SK-N-SH (cell line): ENCODE measurements at regions not wholly inside any gene's neighbourhood (a gene's known extent, or its start where the extent isn't known, plus 50 kb on each side); places are given as distances from the start of the nearest gene placed in this dataset.

Experiments
- CTCF ChIA-PET: fragments of 300-600, 350-600 bp; formaldehyde crosslinking; extraction: SDS; loops from one replicate; lab custom pipeline; 2021; lab: Yijun Ruan, JAX
- POLR2A ChIA-PET: fragments of 350-600 bp; sonication (Branson Sonifier 250); formaldehyde crosslinking; extraction: SDS; loops from one replicate; lab custom pipeline; 2020; ENCODE audit warnings: antibody characterized with exemption, inconsistent platforms; lab: Yijun Ruan, JAX
- DNase-seq: peaks from one replicate; pipeline ENCODE4 v3.0.0; 2012
- H2AFZ ChIP-seq: fragments of 200-600 bp; sonication (generic); 2 replicates; pipeline ENCODE4 v1.8.1; 2016; ENCODE audit warnings: antibody characterized with exemption, mild to moderate bottlenecking, low read depth
- H3F3A ChIP-seq: fragments of 200-600 bp; sonication (generic); replicated peaks from 2 replicates; pipeline ENCODE3; 2016; ENCODE audit warnings: antibody characterized with exemption, mild to moderate bottlenecking; ENCODE audit not compliant: insufficient read depth
- H3K27ac ChIP-seq, 2 experiments: fragments of 200-500 bp in 1 of 2; fragments of 200-600 bp in 1 of 2; sonication (Bioruptor generic) in 1 of 2; sonication (generic), shearing (Covaris generic) in 1 of 2; 2 replicates each; pipeline versions ENCODE4 v1.5.1 to v1.6.1; 2014 to 2016; ENCODE audit warnings: low read depth in 2 of 2, inconsistent platforms in 1 of 2, low read length in 1 of 2, mild to moderate bottlenecking in 1 of 2, mixed read lengths in 1 of 2
- H3K27me3 ChIP-seq: fragments of 200-600 bp; sonication (generic), shearing (Covaris generic); 2 replicates; pipeline ENCODE4 v1.6.1; 2016; ENCODE audit warnings: mixed run types; ENCODE audit not compliant: insufficient read depth
- H3K36me3 ChIP-seq, 2 experiments: fragments of 200-500 bp in 1 of 2; fragments of 200-600 bp in 1 of 2; sonication (Bioruptor generic) in 1 of 2; sonication (generic) in 1 of 2; replicated peaks in 1 of 2; 2 replicates each; pipeline versions ENCODE3 to v1.5.1; 2014 to 2016; ENCODE audit warnings: low read length in 1 of 2, mild to moderate bottlenecking in 1 of 2; ENCODE audit not compliant: insufficient read depth in 2 of 2, control insufficient read depth in 1 of 2
- H3K4me1 ChIP-seq, 2 experiments: fragments of 200-500 bp in 1 of 2; fragments of 200-600 bp in 1 of 2; sonication (Bioruptor generic) in 1 of 2; sonication (generic), shearing (Covaris generic) in 1 of 2; 2 replicates each; pipeline versions ENCODE4 v1.5.1 to v1.6.1; 2014 to 2016; ENCODE audit warnings: low read depth in 1 of 2, low read length in 1 of 2, mixed run types in 1 of 2; ENCODE audit not compliant: insufficient read depth in 2 of 2, control insufficient read depth in 1 of 2
- H3K4me2 ChIP-seq: fragments of 200-600 bp; sonication (generic), shearing (Covaris generic); 2 replicates; pipeline ENCODE4 v1.6.1; 2017; ENCODE audit warnings: mixed run types
- H3K4me3 ChIP-seq, 2 experiments: fragments of 200-500 bp in 1 of 2; fragments of 200-600 bp in 1 of 2; sonication (Bioruptor generic) in 1 of 2; sonication (generic), shearing (Covaris generic) in 1 of 2; 2 replicates each; pipeline versions ENCODE4 v1.5.1 to v1.8.1; 2014 to 2016; ENCODE audit warnings: low read depth in 2 of 2, inconsistent platforms in 1 of 2, low read length in 1 of 2, mild to moderate bottlenecking in 1 of 2, mixed read lengths in 1 of 2, moderate library complexity in 1 of 2
- H3K79me2 ChIP-seq: fragments of 200-600 bp; sonication (generic); 2 replicates; pipeline ENCODE4 v1.8.1; 2017; ENCODE audit warnings: mild to moderate bottlenecking; ENCODE audit not compliant: insufficient read depth
- H3K9ac ChIP-seq: fragments of 200-600 bp; sonication (generic); 2 replicates; pipeline ENCODE4 v1.6.1; 2017; ENCODE audit warnings: mixed run types
- H3K9me2 ChIP-seq: fragments of 200-600 bp; sonication (generic); 2 replicates; pipeline ENCODE4 v1.6.1; 2017; ENCODE audit warnings: mixed run types
- H3K9me3 ChIP-seq: fragments of 200-600 bp; sonication (generic); 2 replicates; pipeline ENCODE4 v1.6.1; 2017; ENCODE audit warnings: mixed run types, mild to moderate bottlenecking, moderate library complexity
- H4K20me1 ChIP-seq: fragments of 200-600 bp; sonication (generic); 2 replicates; pipeline ENCODE4 v1.6.1; 2017; ENCODE audit warnings: mild to moderate bottlenecking, mixed run types; ENCODE audit not compliant: insufficient read depth
- CHD2 ChIP-seq: fragments of 150-350 bp; IDR thresholded peaks from 2 replicates; pipeline ENCODE4 v1.6.1; 2018; ENCODE audit warnings: low read length; ENCODE audit not compliant: partially characterized antibody
- EP300 ChIP-seq, 2 experiments: IDR thresholded peaks; 2 replicates each; pipeline versions ENCODE4 v1.4.0 to v1.6.1; 2012; ENCODE audit warnings: borderline replicate concordance in 1 of 2, low read depth in 1 of 2, low read length in 1 of 2
- FOSL2 ChIP-seq: IDR thresholded peaks from 2 replicates; pipeline ENCODE4 v1.4.0; 2012; ENCODE audit warnings: low read depth, mild to moderate bottlenecking, moderate library complexity, borderline replicate concordance
- FOXM1 ChIP-seq: IDR thresholded peaks from 2 replicates; pipeline ENCODE4 v1.4.0; 2012; ENCODE audit warnings: low read depth, mild to moderate bottlenecking
- NFIC ChIP-seq: IDR thresholded peaks from 2 replicates; pipeline ENCODE4 v1.4.0; 2012; ENCODE audit warnings: borderline replicate concordance
- NRF1 ChIP-seq: IDR thresholded peaks from 2 replicates; pipeline ENCODE4 v1.6.1; 2012; ENCODE audit warnings: low read depth, mild to moderate bottlenecking, low read length
- SIN3A ChIP-seq: IDR thresholded peaks from 2 replicates; pipeline ENCODE4 v1.6.1; 2012; ENCODE audit warnings: low read depth, mild to moderate bottlenecking, low read length, moderate library complexity, borderline replicate concordance
- SMC3 ChIP-seq: IDR thresholded peaks from 2 replicates; pipeline ENCODE4 v1.6.1; 2012; ENCODE audit warnings: low read depth, low read length, improper control_type of control experiment
- TCF12 ChIP-seq: IDR thresholded peaks from 2 replicates; pipeline ENCODE4 v1.4.0; 2012
- TEAD4 ChIP-seq: IDR thresholded peaks from 2 replicates; pipeline ENCODE4 v1.4.0; 2012; ENCODE audit warnings: mild to moderate bottlenecking, borderline replicate concordance; ENCODE audit not compliant: insufficient read depth
- WGBS: methylation state at CpG from one replicate; pipeline ENCODE4 v1.1.6; 2017; ENCODE audit warnings: low lambda C conversion rate; 5-methylcytosine and 5-hydroxymethylcytosine counted together
- TF ChIP-seq, protein P1 (sequence below): IDR thresholded peaks from 2 replicates; pipeline ENCODE4 v1.4.0; 2012; ENCODE audit warnings: low read depth, borderline replicate concordance
- TF ChIP-seq, protein P2 (sequence below): fragments of 150-350 bp; IDR thresholded peaks from 2 replicates; pipeline ENCODE4 v1.6.1; 2017; ENCODE audit warnings: antibody characterized with exemption, low read length, low read depth, borderline replicate concordance
- TF ChIP-seq, protein P3 (sequence below): IDR thresholded peaks from 2 replicates; pipeline ENCODE4 v1.6.1; 2012; ENCODE audit warnings: mild to moderate bottlenecking, low read depth, low read length, moderate library complexity
- TF ChIP-seq, protein P4 (sequence below): IDR thresholded peaks from 2 replicates; pipeline ENCODE4 v1.4.0; 2012; ENCODE audit warnings: low read depth
- TF ChIP-seq, protein P5 (sequence below): fragments of 150-350 bp; IDR thresholded peaks from 2 replicates; pipeline ENCODE4 v1.6.1; 2016; ENCODE audit warnings: mild to moderate bottlenecking, low read depth, low read length

DNA sequence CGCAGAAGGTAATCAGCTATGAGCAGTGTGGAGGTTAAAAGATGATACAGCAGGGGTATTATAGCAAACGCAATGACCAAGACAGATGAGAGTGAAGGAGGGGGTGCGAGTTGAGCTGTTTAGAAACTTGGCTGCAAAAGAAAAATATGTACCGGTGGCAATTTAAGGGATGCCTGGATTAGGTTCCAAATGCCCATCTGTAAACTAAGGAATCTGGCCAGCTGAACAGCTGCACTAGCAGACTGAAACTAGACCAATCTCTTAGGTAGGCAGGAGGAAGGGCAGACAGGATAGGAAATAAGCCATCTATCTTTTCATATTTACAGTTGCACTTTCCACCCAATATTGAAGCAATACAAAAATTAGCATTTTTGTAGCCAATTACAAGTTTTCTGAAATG is 407.6 kb downstream of the HTR1B start:
- no peaks in the 10 kb centered on the region for H3F3A ChIP-seq
- no peaks in the 10 kb centered on the region for H3K4me1 ChIP-seq
- H3K4me3 ChIP-seq, result no peak overlapping the region
- 21% methylated on average over 4 of the region's 4 CpGs for WGBS
- H2AFZ ChIP-seq, result no peak overlapping the region
- TF ChIP-seq CHD2 (no peak), SIN3A (no peak), EP300 (IDR thresholded peaks at IDR 0.05; ENCODE audit: borderline replicate concordance in 1 of 2, low read depth in 1 of 2, low read length in 1 of 2) (no peak), NRF1 (no peak), TEAD4 (no peak), SMC3 (no peak), TCF12 (no peak), FOSL2 (no peak), FOXM1 (no peak), NFIC (no peak)
- TF ChIP-seq, protein P1, sequence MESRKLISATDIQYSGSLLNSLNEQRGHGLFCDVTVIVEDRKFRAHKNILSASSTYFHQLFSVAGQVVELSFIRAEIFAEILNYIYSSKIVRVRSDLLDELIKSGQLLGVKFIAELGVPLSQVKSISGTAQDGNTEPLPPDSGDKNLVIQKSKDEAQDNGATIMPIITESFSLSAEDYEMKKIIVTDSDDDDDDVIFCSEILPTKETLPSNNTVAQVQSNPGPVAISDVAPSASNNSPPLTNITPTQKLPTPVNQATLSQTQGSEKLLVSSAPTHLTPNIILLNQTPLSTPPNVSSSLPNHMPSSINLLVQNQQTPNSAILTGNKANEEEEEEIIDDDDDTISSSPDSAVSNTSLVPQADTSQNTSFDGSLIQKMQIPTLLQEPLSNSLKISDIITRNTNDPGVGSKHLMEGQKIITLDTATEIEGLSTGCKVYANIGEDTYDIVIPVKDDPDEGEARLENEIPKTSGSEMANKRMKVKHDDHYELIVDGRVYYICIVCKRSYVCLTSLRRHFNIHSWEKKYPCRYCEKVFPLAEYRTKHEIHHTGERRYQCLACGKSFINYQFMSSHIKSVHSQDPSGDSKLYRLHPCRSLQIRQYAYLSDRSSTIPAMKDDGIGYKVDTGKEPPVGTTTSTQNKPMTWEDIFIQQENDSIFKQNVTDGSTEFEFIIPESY, result no peak
- TF ChIP-seq, protein P2, sequence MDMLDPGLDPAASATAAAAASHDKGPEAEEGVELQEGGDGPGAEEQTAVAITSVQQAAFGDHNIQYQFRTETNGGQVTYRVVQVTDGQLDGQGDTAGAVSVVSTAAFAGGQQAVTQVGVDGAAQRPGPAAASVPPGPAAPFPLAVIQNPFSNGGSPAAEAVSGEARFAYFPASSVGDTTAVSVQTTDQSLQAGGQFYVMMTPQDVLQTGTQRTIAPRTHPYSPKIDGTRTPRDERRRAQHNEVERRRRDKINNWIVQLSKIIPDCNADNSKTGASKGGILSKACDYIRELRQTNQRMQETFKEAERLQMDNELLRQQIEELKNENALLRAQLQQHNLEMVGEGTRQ, result no peak
- TF ChIP-seq, protein P3, sequence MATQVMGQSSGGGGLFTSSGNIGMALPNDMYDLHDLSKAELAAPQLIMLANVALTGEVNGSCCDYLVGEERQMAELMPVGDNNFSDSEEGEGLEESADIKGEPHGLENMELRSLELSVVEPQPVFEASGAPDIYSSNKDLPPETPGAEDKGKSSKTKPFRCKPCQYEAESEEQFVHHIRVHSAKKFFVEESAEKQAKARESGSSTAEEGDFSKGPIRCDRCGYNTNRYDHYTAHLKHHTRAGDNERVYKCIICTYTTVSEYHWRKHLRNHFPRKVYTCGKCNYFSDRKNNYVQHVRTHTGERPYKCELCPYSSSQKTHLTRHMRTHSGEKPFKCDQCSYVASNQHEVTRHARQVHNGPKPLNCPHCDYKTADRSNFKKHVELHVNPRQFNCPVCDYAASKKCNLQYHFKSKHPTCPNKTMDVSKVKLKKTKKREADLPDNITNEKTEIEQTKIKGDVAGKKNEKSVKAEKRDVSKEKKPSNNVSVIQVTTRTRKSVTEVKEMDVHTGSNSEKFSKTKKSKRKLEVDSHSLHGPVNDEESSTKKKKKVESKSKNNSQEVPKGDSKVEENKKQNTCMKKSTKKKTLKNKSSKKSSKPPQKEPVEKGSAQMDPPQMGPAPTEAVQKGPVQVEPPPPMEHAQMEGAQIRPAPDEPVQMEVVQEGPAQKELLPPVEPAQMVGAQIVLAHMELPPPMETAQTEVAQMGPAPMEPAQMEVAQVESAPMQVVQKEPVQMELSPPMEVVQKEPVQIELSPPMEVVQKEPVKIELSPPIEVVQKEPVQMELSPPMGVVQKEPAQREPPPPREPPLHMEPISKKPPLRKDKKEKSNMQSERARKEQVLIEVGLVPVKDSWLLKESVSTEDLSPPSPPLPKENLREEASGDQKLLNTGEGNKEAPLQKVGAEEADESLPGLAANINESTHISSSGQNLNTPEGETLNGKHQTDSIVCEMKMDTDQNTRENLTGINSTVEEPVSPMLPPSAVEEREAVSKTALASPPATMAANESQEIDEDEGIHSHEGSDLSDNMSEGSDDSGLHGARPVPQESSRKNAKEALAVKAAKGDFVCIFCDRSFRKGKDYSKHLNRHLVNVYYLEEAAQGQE, result no peak
- TF ChIP-seq, protein P4, sequence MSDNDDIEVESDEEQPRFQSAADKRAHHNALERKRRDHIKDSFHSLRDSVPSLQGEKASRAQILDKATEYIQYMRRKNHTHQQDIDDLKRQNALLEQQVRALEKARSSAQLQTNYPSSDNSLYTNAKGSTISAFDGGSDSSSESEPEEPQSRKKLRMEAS, result no peak
- TF ChIP-seq, protein P5, sequence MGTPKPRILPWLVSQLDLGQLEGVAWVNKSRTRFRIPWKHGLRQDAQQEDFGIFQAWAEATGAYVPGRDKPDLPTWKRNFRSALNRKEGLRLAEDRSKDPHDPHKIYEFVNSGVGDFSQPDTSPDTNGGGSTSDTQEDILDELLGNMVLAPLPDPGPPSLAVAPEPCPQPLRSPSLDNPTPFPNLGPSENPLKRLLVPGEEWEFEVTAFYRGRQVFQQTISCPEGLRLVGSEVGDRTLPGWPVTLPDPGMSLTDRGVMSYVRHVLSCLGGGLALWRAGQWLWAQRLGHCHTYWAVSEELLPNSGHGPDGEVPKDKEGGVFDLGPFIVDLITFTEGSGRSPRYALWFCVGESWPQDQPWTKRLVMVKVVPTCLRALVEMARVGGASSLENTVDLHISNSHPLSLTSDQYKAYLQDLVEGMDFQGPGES, result no peak
- no peaks in the 10 kb centered on the region for H3K79me2 ChIP-seq
- no peak overlapping the region for H3K9ac ChIP-seq
- H3K27ac ChIP-seq, result no peak overlapping the region
- no peaks in the 10 kb centered on the region for H3K9me3 ChIP-seq
- no peaks in the 10 kb centered on the region for H4K20me1 ChIP-seq
- H3K4me2 ChIP-seq, result no peak overlapping the region
- H3K27me3 ChIP-seq, result no peaks in the 10 kb centered on the region
- ChIA-PET POLR2A (no interaction called here), CTCF (interaction anchor here (1.2 kb wide), 1 partner anchor 9 kb away, joined by 4 read pairs; no protein-coding TSS in a partner anchor)
- peaks cover 8% of the 10 kb centered on the region; the same call in 1 of the 2 replicates for H3K9me2 ChIP-seq
- no peak for DNase-seq
- H3K36me3 ChIP-seq, result no peaks in the 10 kb centered on the region
